ENCODE measurements at regions not wholly inside any gene's neighbourhood (a gene's known extent, or its start where the extent isn't known, plus 50 kb on each side); places are given as distances from the start of the nearest gene placed in this dataset.

- TF ChIP-seq BCL3 (IDR thresholded peaks at IDR 0.05) (no peak), HMGXB4 (CRISPR knock-in tag; IDR thresholded peaks at IDR 0.05; ENCODE audit: borderline replicate concordance) (no peak), RARB (CRISPR knock-in tag; IDR thresholded peaks at IDR 0.05) (no peak), NR3C1 (IDR thresholded peaks at IDR 0.05) (no peak), EHMT2 (IDR thresholded peaks at IDR 0.05; ENCODE audit: low read depth) (no peak), SREBF2 (IDR thresholded peaks at IDR 0.05) (no peak), E2F6 (IDR thresholded peaks at IDR 0.05; ENCODE audit: borderline replicate concordance, low read depth) (no peak), CHD2 (IDR thresholded peaks at IDR 0.05; ENCODE audit: low read length, partially characterized antibody) (no peak), MAFK (IDR thresholded peaks at IDR 0.05; ENCODE audit: partially characterized antibody) (no peak), CBX8 (IDR thresholded peaks at IDR 0.05) (no peak), POLR2A (IDR thresholded peaks at IDR 0.05; ENCODE audit: low read length) (no peak), REST (IDR thresholded peaks at IDR 0.05) (no peak), ZC3H11A (IDR thresholded peaks at IDR 0.05) (no peak)
- no peaks in the 10 kb centered on the region for H3K9me3 ChIP-seq
- FAIRE-seq (no peak), DNase-seq (ENCODE audit: low read depth in 1 of 2, low spot score in 1 of 2) (no peak), ATAC-seq (no peak)
- peak overlapping the region in 1 of 2 experiments; percentile 2; a peak in 1 of 6 replicates for H3K27ac ChIP-seq
- POLR2A ChIA-PET: no interaction called here
- H3K4me2 ChIP-seq: no peak overlapping the region
- WGBS (ENCODE audit: missing lambda C conversion rate): 98% methylated on average over 3 of the region's 3 CpGs
- no peak overlapping the region for H3K4me3 ChIP-seq
- H3K4me1 ChIP-seq: 0 out of 3 replicates have a peak, but pooled peaks cover 8% of the 10 kb centered on the region
- CTCF ChIA-PET: no interaction called here
Measured at GRCh38 chr1:55534565-55535121, 319.5 kb upstream of the USP24 start.

- no peak for TF ChIP-seq MYC (IDR thresholded peaks at IDR 0.05; ENCODE audit: borderline replicate concordance, low read length)
- TF ChIP-seq E2F6 (IDR thresholded peaks at IDR 0.05; ENCODE audit: borderline replicate concordance, low read depth): no peak
- TF ChIP-seq ZFP36 (IDR thresholded peaks at IDR 0.05; ENCODE audit: borderline replicate concordance, partially characterized antibody): no peak
- no peak for TF ChIP-seq USF2 (IDR thresholded peaks at IDR 0.05)
- no peak for TF ChIP-seq RAD21 (conservative IDR thresholded peaks at IDR 0.05 in 1 of 2, IDR thresholded peaks at IDR 0.05 in 1 of 2)
- no peak for TF ChIP-seq NPAS2 (CRISPR knock-in tag; IDR thresholded peaks at IDR 0.05; ENCODE audit: borderline replicate concordance)
- TF ChIP-seq BCL3 (IDR thresholded peaks at IDR 0.05): no peak
- no peak for TF ChIP-seq JUNB (IDR thresholded peaks at IDR 0.05)
- TF ChIP-seq RNF2 (IDR thresholded peaks at IDR 0.05; ENCODE audit: borderline replicate concordance, low read depth): no peak
- TF ChIP-seq SREBF2 (IDR thresholded peaks at IDR 0.05): no peak
- TF ChIP-seq ELK1 (IDR thresholded peaks at IDR 0.05; ENCODE audit: low read depth, low read length): no peak
- Histone ChIP-seq H3K27ac (no peak overlapping the region), H3K4me3 (no peak overlapping the region), H3K9me3 (no peaks in the 10 kb centered on the region), H3K4me2 (no peak overlapping the region), H3K4me1 (0 out of 3 replicates have a peak, but pooled peaks cover 8% of the 10 kb centered on the region)
- CTCF ChIA-PET: no interaction called here
- DNase-seq (ENCODE audit: low read depth in 1 of 2, low spot score in 1 of 2) (no peak), FAIRE-seq (no peak), ATAC-seq (no peak)
- POLR2A ChIA-PET: no interaction called here
Measured at GRCh38 chr1:55531644-55532043, 316.5 kb upstream of the USP24 start.
